ENCODE measurements at regions not wholly inside any gene's neighbourhood (a gene's known extent, or its start where the extent isn't known, plus 50 kb on each side); places are given as distances from the start of the nearest gene placed in this dataset.

DNA sequence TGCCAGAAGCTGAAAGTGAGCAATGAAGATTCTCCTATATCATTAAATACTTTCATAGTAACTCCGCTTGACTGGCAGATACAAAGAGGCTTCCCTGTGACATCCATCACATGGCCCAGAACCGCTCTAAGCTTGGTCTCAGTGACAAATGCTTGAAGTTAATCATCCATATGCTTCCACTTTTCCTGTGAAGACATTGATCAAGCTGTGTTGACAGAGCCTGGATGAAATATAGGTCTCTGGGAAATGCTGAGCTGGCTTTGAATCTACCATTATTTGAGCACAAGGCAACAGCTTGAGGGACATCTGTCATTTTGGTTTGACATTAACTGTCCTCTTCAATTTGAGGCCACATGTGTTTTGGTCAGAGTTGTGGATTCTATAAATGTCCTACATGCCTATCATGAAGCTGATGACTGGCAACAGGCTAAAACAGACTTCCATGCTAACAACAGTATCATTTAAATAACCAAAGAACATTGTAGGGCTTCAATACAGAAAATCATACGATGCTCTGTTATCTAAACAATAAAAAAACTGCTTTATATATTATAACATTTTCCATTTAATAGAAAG, 402.2 kb upstream of the IRAK1BP1 start:
- Mint-ChIP-seq H3K27ac (no peak overlapping the region), H3K27me3 (ENCODE audit: low read depth, poor library complexity) (peaks cover 4% of the 10 kb centered on the region), H3K4me1 (no peaks in the 10 kb centered on the region), H3K9me3 (peaks cover 28% of the 10 kb centered on the region), H3K4me3 (no peak overlapping the region), H3K36me3 (ENCODE audit: low read depth) (no peaks in the 10 kb centered on the region)
- DNase-seq: no peak
- TF ChIP-seq, protein P1, sequence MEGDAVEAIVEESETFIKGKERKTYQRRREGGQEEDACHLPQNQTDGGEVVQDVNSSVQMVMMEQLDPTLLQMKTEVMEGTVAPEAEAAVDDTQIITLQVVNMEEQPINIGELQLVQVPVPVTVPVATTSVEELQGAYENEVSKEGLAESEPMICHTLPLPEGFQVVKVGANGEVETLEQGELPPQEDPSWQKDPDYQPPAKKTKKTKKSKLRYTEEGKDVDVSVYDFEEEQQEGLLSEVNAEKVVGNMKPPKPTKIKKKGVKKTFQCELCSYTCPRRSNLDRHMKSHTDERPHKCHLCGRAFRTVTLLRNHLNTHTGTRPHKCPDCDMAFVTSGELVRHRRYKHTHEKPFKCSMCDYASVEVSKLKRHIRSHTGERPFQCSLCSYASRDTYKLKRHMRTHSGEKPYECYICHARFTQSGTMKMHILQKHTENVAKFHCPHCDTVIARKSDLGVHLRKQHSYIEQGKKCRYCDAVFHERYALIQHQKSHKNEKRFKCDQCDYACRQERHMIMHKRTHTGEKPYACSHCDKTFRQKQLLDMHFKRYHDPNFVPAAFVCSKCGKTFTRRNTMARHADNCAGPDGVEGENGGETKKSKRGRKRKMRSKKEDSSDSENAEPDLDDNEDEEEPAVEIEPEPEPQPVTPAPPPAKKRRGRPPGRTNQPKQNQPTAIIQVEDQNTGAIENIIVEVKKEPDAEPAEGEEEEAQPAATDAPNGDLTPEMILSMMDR (IDR thresholded peaks at IDR 0.05): no peak

- Mint-ChIP-seq H3K9me3 (no peaks in the 10 kb centered on the region), H3K27me3 (ENCODE audit: low read depth, poor library complexity) (peaks cover 3% of the 10 kb centered on the region), H3K4me3 (no peak overlapping the region), H3K27ac (no peak overlapping the region), H3K36me3 (ENCODE audit: low read depth) (no peaks in the 10 kb centered on the region), H3K4me1 (no peaks in the 10 kb centered on the region)
- TF ChIP-seq, protein P1 (IDR thresholded peaks at IDR 0.05): no peak
- no peak for DNase-seq
Measured at GRCh38 chr6:78476561-78476960, 390.8 kb upstream of the IRAK1BP1 start.

DNA sequence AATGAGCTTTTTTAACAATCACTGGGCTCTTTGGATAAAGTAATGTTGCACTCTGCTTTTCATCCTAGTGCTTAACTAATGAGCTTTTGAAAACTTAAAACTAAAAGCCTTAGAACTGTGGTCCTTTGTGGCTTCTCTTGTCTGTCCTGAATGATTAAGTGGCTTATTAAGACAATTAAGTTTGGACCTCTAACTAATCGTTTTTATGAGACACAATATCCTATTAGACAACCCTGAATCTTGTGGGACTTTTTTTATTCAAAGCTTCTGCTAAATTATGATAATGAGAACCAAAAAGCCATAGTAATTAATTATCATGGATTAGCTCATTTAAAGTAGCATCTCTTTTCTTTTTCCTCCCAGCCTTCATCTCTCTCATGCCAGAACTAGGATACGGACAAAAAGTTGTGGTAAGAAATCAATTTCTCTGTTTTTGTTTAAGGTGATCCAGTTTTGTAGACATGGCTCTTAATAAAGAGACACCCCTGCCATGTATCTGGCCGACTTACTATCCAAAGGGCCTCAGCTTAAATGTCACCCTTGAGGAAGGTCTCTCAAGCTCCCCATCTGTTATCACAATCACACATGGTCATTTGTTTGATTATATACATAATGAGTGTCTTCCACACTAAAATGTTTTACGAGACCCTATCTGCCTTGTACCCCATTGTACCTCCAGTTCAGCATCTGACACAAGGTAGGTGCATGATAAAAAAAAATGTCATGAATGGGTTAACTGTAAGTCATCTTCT, 384.4 kb upstream of the IRAK1BP1 start:
- Mint-ChIP-seq H3K36me3 (ENCODE audit: low read depth) (no peaks in the 10 kb centered on the region), H3K27ac (no peak overlapping the region), H3K4me3 (no peak overlapping the region), H3K9me3 (no peaks in the 10 kb centered on the region), H3K4me1 (no peaks in the 10 kb centered on the region), H3K27me3 (ENCODE audit: low read depth, poor library complexity) (peaks cover 3% of the 10 kb centered on the region)
- TF ChIP-seq, protein P1 (IDR thresholded peaks at IDR 0.05): no peak
- no peak for DNase-seq

- TF ChIP-seq, protein P1 (IDR thresholded peaks at IDR 0.05): no peak
- Mint-ChIP-seq H3K9me3 (no peaks in the 10 kb centered on the region), H3K36me3 (ENCODE audit: low read depth) (no peaks in the 10 kb centered on the region), H3K27me3 (ENCODE audit: low read depth, poor library complexity) (peaks cover 3% of the 10 kb centered on the region), H3K4me1 (no peaks in the 10 kb centered on the region), H3K4me3 (no peak overlapping the region), H3K27ac (no peak overlapping the region)
- no peak for DNase-seq
Measured at GRCh38 chr6:78483553-78484197, 383.7 kb upstream of the IRAK1BP1 start.

DNA sequence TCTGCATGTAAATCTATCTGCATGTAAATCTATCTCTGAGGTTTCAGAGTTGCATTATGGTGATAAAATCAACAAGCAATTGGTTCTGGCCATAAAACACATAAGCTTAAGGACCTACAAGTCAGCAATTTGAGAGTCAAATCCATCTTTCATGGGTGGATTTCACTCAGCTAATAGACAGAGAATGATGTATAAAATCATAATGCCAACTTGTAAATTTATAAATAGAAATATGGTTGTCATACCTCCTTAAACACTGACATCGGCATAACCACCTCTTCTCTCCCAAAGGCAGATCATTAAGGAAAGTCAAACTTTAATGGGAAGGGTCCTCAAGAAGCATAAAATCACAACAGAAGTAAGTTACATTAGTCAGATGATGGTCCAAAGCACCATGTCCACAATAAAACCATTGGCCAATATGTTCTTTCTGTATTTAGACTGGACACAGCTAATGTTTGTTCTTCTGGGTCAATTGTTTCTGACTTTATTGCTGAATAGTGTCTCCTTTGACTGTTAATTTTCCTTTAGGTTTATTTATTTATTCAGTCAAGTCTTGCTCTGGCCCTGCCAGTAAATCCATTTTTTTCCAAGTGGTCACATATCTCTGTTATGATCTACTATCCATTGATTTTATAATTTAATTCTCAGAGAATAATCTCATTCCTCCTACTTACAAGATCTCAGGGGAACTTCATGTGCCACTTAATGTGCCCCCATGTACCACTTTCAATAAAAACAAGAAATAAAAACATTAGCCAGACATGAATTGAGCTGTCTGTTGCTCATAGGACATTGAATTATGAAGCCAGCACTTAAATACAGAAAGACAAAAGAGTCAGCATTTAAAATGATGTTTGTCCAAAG, 382.9 kb upstream of the IRAK1BP1 start:
- Mint-ChIP-seq H3K4me3 (no peak overlapping the region), H3K27me3 (ENCODE audit: low read depth, poor library complexity) (peaks cover 3% of the 10 kb centered on the region)

More for the DNA sequence above, 382.9 kb upstream of the IRAK1BP1 start:
- Mint-ChIP-seq H3K36me3 (ENCODE audit: low read depth) (no peaks in the 10 kb centered on the region), H3K4me1 (peaks cover 3% of the 10 kb centered on the region), H3K27ac (no peak overlapping the region), H3K9me3 (no peaks in the 10 kb centered on the region)
- TF ChIP-seq, protein P1 (IDR thresholded peaks at IDR 0.05): no peak
- no peak for DNase-seq
